ENCODE measurements at regions not wholly inside any gene's neighbourhood (a gene's known extent, or its start where the extent isn't known, plus 50 kb on each side); places are given as distances from the start of the nearest gene placed in this dataset.

DNA sequence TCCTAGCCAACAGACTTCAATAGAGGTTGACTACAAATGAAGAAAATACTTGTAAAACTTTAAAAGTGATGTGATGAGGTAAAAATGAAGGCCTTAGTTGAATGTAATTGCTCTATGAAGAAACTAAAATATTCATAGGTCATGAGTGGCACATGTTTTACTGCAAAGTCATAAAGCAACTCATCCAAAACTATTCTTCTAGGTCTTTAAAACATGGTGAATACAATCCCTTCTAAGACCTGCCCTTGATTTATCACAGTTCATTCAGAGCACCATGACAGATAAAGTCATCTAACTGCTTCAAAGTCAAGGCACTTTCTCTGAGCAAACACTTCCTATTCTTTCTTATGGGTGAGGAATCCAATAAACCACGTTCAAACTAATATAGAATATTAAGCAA, 713.5 kb downstream of the SORCS1 start:
- 43 to 59% (median 46%) methylated on average over 1 of the region's 1 CpG for WGBS, 5 donors
- H3K27me3 ChIP-seq (replicated peaks in 1 of 7), result no peaks in the 10 kb centered on the region
- no peak for TF ChIP-seq POLR2A (IDR thresholded peaks at IDR 0.05)
- intact Hi-C loops (cut with DNase I; ENCODE audit: low total_unique reads), result no loop called here
- no peaks in the 10 kb centered on the region for H3K36me3 ChIP-seq
- DNase-seq, result no peak
- H3K4me1 ChIP-seq, result no peaks in the 10 kb centered on the region
- H3K9me3 ChIP-seq, result no peaks in the 10 kb centered on the region
- no peak overlapping the region for H3K27ac ChIP-seq
- H3K4me3 ChIP-seq, result no peak overlapping the region

DNA sequence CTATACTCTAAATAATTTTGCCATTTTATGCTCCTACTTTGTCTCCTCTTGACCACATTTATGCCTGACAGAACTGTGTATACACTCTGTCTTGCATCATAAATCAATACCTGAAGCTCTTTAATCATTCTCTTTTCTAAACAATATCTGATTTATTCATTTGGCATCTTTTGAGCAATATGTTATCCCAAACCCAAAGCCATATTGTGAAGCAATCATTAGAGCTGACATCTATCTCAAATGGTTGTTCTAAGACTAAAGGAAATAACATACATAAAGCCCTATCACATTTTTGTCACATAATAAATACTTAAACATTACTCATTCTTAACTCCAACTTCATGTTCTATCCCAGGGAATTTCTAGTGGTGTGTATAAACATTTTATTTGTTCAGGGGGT, 717.6 kb downstream of the SORCS1 start:
- Histone ChIP-seq H3K27ac (no peak overlapping the region), H3K36me3 (no peaks in the 10 kb centered on the region), H3K27me3 (replicated peaks in 1 of 7) (no peaks in the 10 kb centered on the region), H3K4me3 (no peak overlapping the region), H3K9me3 (peaks cover 0 to 3% (median 0%) of the 10 kb centered on the region in 8 donors), H3K4me1 (no peaks in the 10 kb centered on the region)
- no peak for TF ChIP-seq POLR2AphosphoS5 (IDR thresholded peaks at IDR 0.05)
- TF ChIP-seq POLR2A (IDR thresholded peaks at IDR 0.05), result no peak
- TF ChIP-seq, protein P1, sequence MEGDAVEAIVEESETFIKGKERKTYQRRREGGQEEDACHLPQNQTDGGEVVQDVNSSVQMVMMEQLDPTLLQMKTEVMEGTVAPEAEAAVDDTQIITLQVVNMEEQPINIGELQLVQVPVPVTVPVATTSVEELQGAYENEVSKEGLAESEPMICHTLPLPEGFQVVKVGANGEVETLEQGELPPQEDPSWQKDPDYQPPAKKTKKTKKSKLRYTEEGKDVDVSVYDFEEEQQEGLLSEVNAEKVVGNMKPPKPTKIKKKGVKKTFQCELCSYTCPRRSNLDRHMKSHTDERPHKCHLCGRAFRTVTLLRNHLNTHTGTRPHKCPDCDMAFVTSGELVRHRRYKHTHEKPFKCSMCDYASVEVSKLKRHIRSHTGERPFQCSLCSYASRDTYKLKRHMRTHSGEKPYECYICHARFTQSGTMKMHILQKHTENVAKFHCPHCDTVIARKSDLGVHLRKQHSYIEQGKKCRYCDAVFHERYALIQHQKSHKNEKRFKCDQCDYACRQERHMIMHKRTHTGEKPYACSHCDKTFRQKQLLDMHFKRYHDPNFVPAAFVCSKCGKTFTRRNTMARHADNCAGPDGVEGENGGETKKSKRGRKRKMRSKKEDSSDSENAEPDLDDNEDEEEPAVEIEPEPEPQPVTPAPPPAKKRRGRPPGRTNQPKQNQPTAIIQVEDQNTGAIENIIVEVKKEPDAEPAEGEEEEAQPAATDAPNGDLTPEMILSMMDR (IDR thresholded peaks at IDR 0.05 in 8 of 11, conservative IDR thresholded peaks at IDR 0.05 in 3 of 11), result no peak
- no peak for DNase-seq
- intact Hi-C loops (cut with DNase I; ENCODE audit: low total_unique reads), result no loop called here

DNA sequence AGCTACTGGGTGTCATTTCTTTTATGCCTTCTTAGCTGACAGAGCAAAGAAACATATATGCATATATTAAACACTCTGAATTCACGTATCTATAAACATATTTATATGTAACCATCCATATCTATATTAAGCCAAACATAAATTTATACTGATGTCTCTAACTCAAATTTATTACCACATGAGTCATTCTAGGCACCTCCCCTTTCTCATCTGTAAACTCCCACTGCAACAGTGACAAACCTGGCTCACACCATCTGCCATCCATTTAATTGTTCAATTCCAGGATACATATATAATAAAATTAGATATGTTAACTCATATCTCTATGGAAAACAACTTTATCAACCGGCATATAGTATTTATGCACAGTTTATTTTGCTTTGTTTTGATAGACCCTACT, 722.3 kb downstream of the SORCS1 start:
- Histone ChIP-seq H3K4me1 (no peaks in the 10 kb centered on the region), H3K27ac (no peak overlapping the region), H3K36me3 (no peaks in the 10 kb centered on the region), H3K4me3 (no peak overlapping the region), H3K9me3 (peaks cover 0 to 8% (median 0%) of the 10 kb centered on the region in 8 donors), H3K27me3 (replicated peaks in 1 of 7) (no peaks in the 10 kb centered on the region)
- intact Hi-C loops (cut with DNase I; ENCODE audit: low total_unique reads), result no loop called here
- no peak for DNase-seq
- 75 to 85% (median 77%) methylated on average over 2 of the region's 2 CpGs for WGBS, 5 donors
- TF ChIP-seq POLR2A (IDR thresholded peaks at IDR 0.05) (no peak), POLR2AphosphoS5 (IDR thresholded peaks at IDR 0.05) (no peak)
- TF ChIP-seq, protein P1 (IDR thresholded peaks at IDR 0.05 in 8 of 11, conservative IDR thresholded peaks at IDR 0.05 in 3 of 11), result no peak

DNA sequence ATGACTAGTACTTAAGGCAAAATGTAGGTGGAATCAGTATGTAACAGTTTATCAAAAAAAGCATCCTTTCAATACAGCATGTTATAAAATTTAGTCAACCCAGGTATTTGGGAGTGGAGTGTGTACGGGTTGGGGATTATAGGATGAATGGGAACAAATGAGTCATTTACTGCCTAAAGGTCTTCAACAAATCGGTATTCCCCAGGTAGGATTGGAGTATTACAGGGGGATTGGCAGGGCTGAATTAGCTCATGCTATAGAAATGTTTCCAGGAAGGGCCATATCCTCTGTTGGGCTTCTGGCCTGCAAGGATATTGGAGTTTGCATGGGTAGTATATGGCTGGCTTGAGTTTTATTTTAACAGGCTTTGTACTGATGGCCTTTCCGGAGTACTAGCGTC, 723.7 kb downstream of the SORCS1 start:
- TF ChIP-seq POLR2A (IDR thresholded peaks at IDR 0.05) (no peak), POLR2AphosphoS5 (IDR thresholded peaks at IDR 0.05) (no peak)
- TF ChIP-seq, protein P1 (IDR thresholded peaks at IDR 0.05 in 8 of 11, conservative IDR thresholded peaks at IDR 0.05 in 3 of 11), result no peak
- DNase-seq, result no peak

DNA sequence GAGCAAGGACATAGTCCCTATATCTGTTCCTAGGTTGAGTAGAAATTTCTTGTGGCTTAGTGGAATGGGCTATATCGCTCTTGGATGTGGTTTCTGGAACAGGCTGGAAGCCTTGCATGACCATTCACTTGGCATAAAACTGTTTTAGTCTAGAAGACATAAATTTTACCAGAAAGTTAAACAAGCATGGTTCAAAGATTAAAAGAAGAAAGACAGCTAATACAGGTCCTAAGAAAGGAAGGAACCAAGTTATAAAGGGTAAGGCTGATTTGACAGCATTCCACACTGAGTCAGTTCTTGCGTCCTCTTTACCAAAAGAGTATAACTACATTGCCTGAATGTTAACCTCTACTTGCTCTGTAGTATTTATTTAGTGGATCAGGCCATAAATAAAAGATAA, 724.2 kb downstream of the SORCS1 start:
- WGBS, 5 donors, result 77 to 95% (median 87%) methylated on average over 2 of the region's 2 CpGs
- H3K36me3 ChIP-seq, result no peaks in the 10 kb centered on the region
- TF ChIP-seq POLR2AphosphoS5 (IDR thresholded peaks at IDR 0.05) (no peak), POLR2A (IDR thresholded peaks at IDR 0.05) (no peak)
- TF ChIP-seq, protein P1 (IDR thresholded peaks at IDR 0.05 in 8 of 11, conservative IDR thresholded peaks at IDR 0.05 in 3 of 11), result no peak
- H3K9me3 ChIP-seq, result peaks cover 0 to 13% (median 0%) of the 10 kb centered on the region in 8 donors
- no peaks in the 10 kb centered on the region for H3K27me3 ChIP-seq (replicated peaks in 1 of 7)
- no peak overlapping the region for H3K4me3 ChIP-seq
- H3K4me1 ChIP-seq, result no peaks in the 10 kb centered on the region
- no peak for DNase-seq
- H3K27ac ChIP-seq, result no peak overlapping the region
- intact Hi-C loops (cut with DNase I; ENCODE audit: low total_unique reads), result no loop called here

More for the DNA sequence above, 723.7 kb downstream of the SORCS1 start:
- Histone ChIP-seq H3K4me3 (no peak overlapping the region), H3K27me3 (replicated peaks in 1 of 7) (no peaks in the 10 kb centered on the region), H3K27ac (no peak overlapping the region), H3K9me3 (peaks cover 0 to 11% (median 0%) of the 10 kb centered on the region in 8 donors), H3K36me3 (no peaks in the 10 kb centered on the region), H3K4me1 (no peaks in the 10 kb centered on the region)
- intact Hi-C loops (cut with DNase I; ENCODE audit: low total_unique reads), result no loop called here
- WGBS, 5 donors, result 71 to 83% (median 80%) methylated on average over 4 of the region's 4 CpGs

All from spleen (tissue), 11 donors.